ENCODE measurements at regions not wholly inside any gene's neighbourhood (a gene's known extent, or its start where the extent isn't known, plus 50 kb on each side); places are given as distances from the start of the nearest gene placed in this dataset.

GRCh38 chr13:50400035-50400726 is 384.9 kb downstream of the KCNRG start:
- H3K9me3 ChIP-seq, result peaks cover 9% of the 10 kb centered on the region; the same call in 1 of the 2 replicates
- H3K9ac ChIP-seq, result no peak overlapping the region
- H3K27me3 ChIP-seq, result no peaks in the 10 kb centered on the region
- TF ChIP-seq Cebpa-rat (IDR thresholded peaks at IDR 0.05), result no peak
- no peaks in the 10 kb centered on the region for H4K20me1 ChIP-seq
- no peak overlapping the region for H3K4me3 ChIP-seq
- no peak overlapping the region for H3K4me2 ChIP-seq
- peaks cover 9% of the 10 kb centered on the region for H3K4me1 ChIP-seq
- no peak overlapping the region for H3K27ac ChIP-seq
- no peaks in the 10 kb centered on the region for H3K36me3 ChIP-seq

DNA sequence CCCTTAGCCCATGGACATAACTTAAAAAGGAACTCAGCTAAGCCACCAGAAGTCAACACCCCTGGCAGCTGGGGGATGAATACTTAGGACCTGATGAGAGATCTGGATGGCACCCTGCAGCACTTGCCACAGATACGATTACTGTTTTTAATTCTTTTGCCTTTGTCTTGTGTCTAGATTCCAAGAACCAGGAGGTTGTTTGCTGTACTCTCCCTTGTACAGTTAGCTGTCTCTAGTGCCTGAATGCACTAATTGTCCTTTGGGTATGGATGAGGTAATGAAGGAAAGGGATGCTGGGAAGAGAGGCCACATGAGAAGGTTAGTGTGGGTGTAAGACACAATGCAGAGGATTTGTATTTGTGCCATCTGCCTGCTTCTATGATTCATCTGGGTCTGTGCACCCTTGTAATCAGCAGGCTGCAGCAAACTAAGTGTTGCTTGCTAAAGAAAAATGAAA is 385.8 kb downstream of the KCNRG start:
- Histone ChIP-seq H3K27ac (no peak overlapping the region), H4K20me1 (no peaks in the 10 kb centered on the region), H3K27me3 (no peaks in the 10 kb centered on the region), H3K4me2 (peak overlapping the region; percentile 13; the same call in 1 of the 2 replicates), H3K9ac (no peak overlapping the region), H3K36me3 (no peaks in the 10 kb centered on the region), H3K4me1 (peaks cover 9% of the 10 kb centered on the region), H3K4me3 (no peak overlapping the region), H3K9me3 (peaks cover 8% of the 10 kb centered on the region; the same call in 1 of the 2 replicates)
- TF ChIP-seq Cebpa-rat (IDR thresholded peaks at IDR 0.05), result no peak

- H3K9me3 ChIP-seq, result no peaks in the 10 kb centered on the region
- no peak for TF ChIP-seq Cebpa-rat (IDR thresholded peaks at IDR 0.05)
- H3K4me2 ChIP-seq, result 0 out of 2 replicates have a peak overlapping the region, but pooled peaks have one; percentile 13
- no peak overlapping the region for H3K9ac ChIP-seq
- H3K27me3 ChIP-seq, result no peaks in the 10 kb centered on the region
- H4K20me1 ChIP-seq, result no peaks in the 10 kb centered on the region
- no peak overlapping the region for H3K27ac ChIP-seq
- peaks cover 17% of the 10 kb centered on the region for H3K4me1 ChIP-seq
- H3K36me3 ChIP-seq, result no peaks in the 10 kb centered on the region
- no peak overlapping the region for H3K4me3 ChIP-seq
Measured at GRCh38 chr13:50401721-50402465, 386.6 kb downstream of the KCNRG start.

GRCh38 chr13:50403311-50403710 is 388.1 kb downstream of the KCNRG start:
- H3K27me3 ChIP-seq, result no peaks in the 10 kb centered on the region
- H3K36me3 ChIP-seq, result no peaks in the 10 kb centered on the region
- H3K4me1 ChIP-seq, result peaks cover 20% of the 10 kb centered on the region
- H3K9me3 ChIP-seq, result no peaks in the 10 kb centered on the region
- no peak for TF ChIP-seq Cebpa-rat (IDR thresholded peaks at IDR 0.05)
- no peaks in the 10 kb centered on the region for H4K20me1 ChIP-seq
- H3K27ac ChIP-seq, result no peak overlapping the region
- H3K4me3 ChIP-seq, result no peak overlapping the region
- no peak overlapping the region for H3K4me2 ChIP-seq
- H3K9ac ChIP-seq, result no peak overlapping the region

DNA sequence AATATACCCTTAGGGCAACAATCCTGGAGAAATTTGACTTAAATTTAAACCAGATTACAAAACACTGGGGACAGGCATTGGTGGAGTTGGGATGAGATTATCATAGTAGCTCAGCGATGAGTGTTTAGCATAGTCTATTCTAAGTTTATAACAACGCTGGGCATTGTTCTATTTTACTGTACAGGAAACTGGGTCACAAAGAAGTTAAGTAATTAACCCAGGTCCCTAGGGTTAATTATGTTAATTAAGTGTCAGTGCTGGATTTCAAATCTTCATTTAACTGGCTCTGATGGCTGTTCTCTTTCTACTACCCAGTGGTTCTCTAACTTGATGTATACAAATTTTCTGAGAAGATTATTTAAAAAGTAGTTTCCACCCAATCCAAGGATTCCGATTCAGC is 388.9 kb downstream of the KCNRG start:
- no peak overlapping the region for H3K27ac ChIP-seq
- TF ChIP-seq Cebpa-rat (IDR thresholded peaks at IDR 0.05), result no peak
- no peak overlapping the region for H3K9ac ChIP-seq

GRCh38 chr13:50404769-50405168 is 389.5 kb downstream of the KCNRG start:
- H3K4me1 ChIP-seq, result peaks cover 20% of the 10 kb centered on the region
- no peaks in the 10 kb centered on the region for H3K36me3 ChIP-seq
- no peaks in the 10 kb centered on the region for H3K9me3 ChIP-seq
- H4K20me1 ChIP-seq, result no peaks in the 10 kb centered on the region
- H3K4me3 ChIP-seq, result no peak overlapping the region
- TF ChIP-seq Cebpa-rat (IDR thresholded peaks at IDR 0.05), result no peak
- H3K27ac ChIP-seq, result no peak overlapping the region
- H3K9ac ChIP-seq, result no peak overlapping the region
- no peak overlapping the region for H3K4me2 ChIP-seq
- H3K27me3 ChIP-seq, result no peaks in the 10 kb centered on the region

More for the DNA sequence above, 388.9 kb downstream of the KCNRG start:
- H3K36me3 ChIP-seq, result no peaks in the 10 kb centered on the region
- H3K27me3 ChIP-seq, result no peaks in the 10 kb centered on the region
- H3K4me1 ChIP-seq, result peaks cover 20% of the 10 kb centered on the region
- H4K20me1 ChIP-seq, result no peaks in the 10 kb centered on the region
- no peak overlapping the region for H3K4me3 ChIP-seq
- no peaks in the 10 kb centered on the region for H3K9me3 ChIP-seq
- H3K4me2 ChIP-seq, result no peak overlapping the region

- Histone ChIP-seq H3K36me3 (no peaks in the 10 kb centered on the region), H3K9ac (no peak overlapping the region), H3K4me1 (peaks cover 11% of the 10 kb centered on the region), H3K9me3 (no peaks in the 10 kb centered on the region), H4K20me1 (no peaks in the 10 kb centered on the region), H3K27me3 (no peaks in the 10 kb centered on the region), H3K4me3 (no peak overlapping the region), H3K4me2 (peak overlapping the region; percentile 36), H3K27ac (no peak overlapping the region)
- no peak for TF ChIP-seq Cebpa-rat (IDR thresholded peaks at IDR 0.05)
Measured at GRCh38 chr13:50406831-50407230, 391.6 kb downstream of the KCNRG start.

GRCh38 chr13:50408068-50408467 is 392.8 kb downstream of the KCNRG start:
- Histone ChIP-seq H3K9me3 (no peaks in the 10 kb centered on the region), H3K27ac (no peak overlapping the region)
- no peak for TF ChIP-seq Cebpa-rat (IDR thresholded peaks at IDR 0.05)

GRCh38 chr13:50409220-50409619 is 394.0 kb downstream of the KCNRG start:
- TF ChIP-seq Cebpa-rat (IDR thresholded peaks at IDR 0.05), result no peak
- no peaks in the 10 kb centered on the region for H3K9me3 ChIP-seq
- H3K9ac ChIP-seq, result no peak overlapping the region
- H3K4me2 ChIP-seq, result no peak overlapping the region
- H3K27ac ChIP-seq, result no peak overlapping the region
- no peaks in the 10 kb centered on the region for H3K36me3 ChIP-seq
- H3K4me1 ChIP-seq, result peaks cover 11% of the 10 kb centered on the region
- H3K27me3 ChIP-seq, result no peaks in the 10 kb centered on the region
- H3K4me3 ChIP-seq, result no peak overlapping the region
- no peaks in the 10 kb centered on the region for H4K20me1 ChIP-seq

More at GRCh38 chr13:50408068-50408467, 392.8 kb downstream of the KCNRG start:
- Histone ChIP-seq H4K20me1 (no peaks in the 10 kb centered on the region), H3K27me3 (no peaks in the 10 kb centered on the region), H3K9ac (no peak overlapping the region), H3K36me3 (no peaks in the 10 kb centered on the region), H3K4me1 (peaks cover 11% of the 10 kb centered on the region), H3K4me3 (no peak overlapping the region), H3K4me2 (no peak overlapping the region)

All from BLaER1 (cell line).